Skeletal muscle satellite cell (primary cell): ENCODE measurements at regions not wholly inside any gene's neighbourhood (a gene's known extent, or its start where the extent isn't known, plus 50 kb on each side); places are given as distances from the start of the nearest gene placed in this dataset.
A peak's percentile ranks its signal among the peaks of the same experiment; 100 is the strongest.

ENCODE experiments used
- H3K27me3 ChIP-seq: 2 replicates; pipeline ENCODE4 v1.7.0; 2013; ENCODE audit warnings: low read length; ENCODE audit not compliant: control insufficient read depth, insufficient read depth
- H3K36me3 ChIP-seq: 2 replicates; pipeline ENCODE4 v1.7.0; 2013; ENCODE audit warnings: mild to moderate bottlenecking, control low read depth, low read length; ENCODE audit not compliant: insufficient read depth
- H3K4me1 ChIP-seq: 2 replicates; pipeline ENCODE4 v1.7.0; 2013; ENCODE audit warnings: low read length; ENCODE audit not compliant: control insufficient read depth, insufficient read depth
- H3K4me2 ChIP-seq: 2 replicates; pipeline ENCODE4 v1.7.0; 2013; ENCODE audit warnings: mild to moderate bottlenecking, low read length
- H3K4me3 ChIP-seq: 2 replicates; pipeline ENCODE4 v1.7.0; 2013; ENCODE audit warnings: low read length
- H3K9ac ChIP-seq: 2 replicates; pipeline ENCODE4 v1.7.0; 2013; ENCODE audit warnings: mild to moderate bottlenecking, low read depth, low read length, moderate library complexity
- H3K9me3 ChIP-seq: replicated peaks from 2 replicates; pipeline ENCODE4 v1.7.0; 2013; ENCODE audit warnings: mild to moderate bottlenecking, control low read depth, low read length

DNA sequence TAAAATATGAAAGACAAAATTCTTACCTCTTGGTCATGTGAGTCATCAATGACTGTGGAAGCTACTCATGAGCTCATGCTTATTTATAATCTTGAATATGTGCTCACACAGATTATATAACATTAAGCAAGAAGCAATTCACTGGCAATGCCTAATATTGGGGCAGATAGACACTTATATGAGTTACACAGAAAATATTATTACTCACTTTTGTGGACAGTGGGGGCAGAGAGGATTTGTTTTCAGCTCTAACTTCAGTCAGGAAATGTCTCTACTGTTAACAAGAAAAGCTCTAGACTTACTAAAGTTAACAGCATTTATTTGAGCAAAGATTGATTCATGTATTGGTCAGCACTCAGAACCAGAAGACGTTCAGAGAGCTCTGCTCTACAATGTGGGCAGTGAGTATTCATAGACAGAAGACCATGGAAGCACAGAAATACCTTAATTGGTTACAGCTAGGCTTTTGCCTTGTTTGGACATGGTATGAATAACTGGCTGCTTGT is 85.8 kb upstream of the AHI1 start:
- no peaks in the 10 kb centered on the region for H3K27me3 ChIP-seq
- no peaks in the 10 kb centered on the region for H3K36me3 ChIP-seq
- H3K9ac ChIP-seq, result no peak overlapping the region
- H3K4me1 ChIP-seq, result peaks cover 14% of the 10 kb centered on the region
- no peak overlapping the region for H3K4me3 ChIP-seq
- no peaks in the 10 kb centered on the region for H3K9me3 ChIP-seq
- H3K4me2 ChIP-seq, result peak overlapping the region; percentile 1

DNA sequence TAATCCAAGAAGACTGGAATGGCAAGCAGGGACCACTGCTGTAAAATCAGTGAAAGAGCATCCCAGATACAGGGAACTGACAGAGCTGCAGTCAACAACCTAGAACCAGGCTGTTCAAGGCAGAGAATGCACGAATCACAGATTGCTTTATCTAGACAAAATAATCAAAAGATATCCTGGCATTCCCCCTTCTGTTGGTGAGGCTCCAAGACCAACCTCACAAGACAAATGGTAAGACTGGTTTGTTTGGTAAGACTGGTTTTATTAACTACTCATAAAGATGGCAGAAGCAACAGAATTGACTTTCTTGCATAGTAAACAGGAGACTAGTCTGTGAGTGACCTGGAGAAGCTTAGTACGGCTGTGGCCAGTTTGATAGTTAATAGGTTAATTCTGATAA is 88.8 kb upstream of the AHI1 start:
- Histone ChIP-seq H3K4me2 (no peak overlapping the region), H3K4me1 (peaks cover 14% of the 10 kb centered on the region), H3K9me3 (no peaks in the 10 kb centered on the region), H3K9ac (no peak overlapping the region), H3K36me3 (no peaks in the 10 kb centered on the region), H3K27me3 (no peaks in the 10 kb centered on the region), H3K4me3 (no peak overlapping the region)

DNA sequence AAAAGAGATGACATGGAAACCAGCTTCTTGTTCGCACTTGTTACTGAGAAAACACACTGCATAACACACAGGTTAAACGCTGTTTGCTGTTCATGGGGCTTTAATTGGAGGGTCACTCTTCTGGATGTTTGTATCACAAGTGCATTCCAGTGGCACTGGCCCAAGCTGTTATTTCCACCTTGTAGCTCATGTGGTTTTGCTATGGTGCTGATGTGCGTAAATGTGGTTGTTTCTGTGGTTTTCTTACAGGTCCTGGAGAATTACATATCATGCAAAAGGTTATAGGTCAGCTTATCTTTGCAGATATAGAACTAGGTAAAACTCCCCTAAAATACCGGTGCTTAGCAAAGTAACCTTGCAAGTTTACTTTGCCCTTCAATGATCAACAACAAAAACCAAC is 89.3 kb upstream of the AHI1 start:
- H3K27me3 ChIP-seq, result no peaks in the 10 kb centered on the region
- peaks cover 14% of the 10 kb centered on the region for H3K4me1 ChIP-seq
- H3K9ac ChIP-seq, result no peak overlapping the region
- no peak overlapping the region for H3K4me3 ChIP-seq
- H3K4me2 ChIP-seq, result no peak overlapping the region
- no peaks in the 10 kb centered on the region for H3K9me3 ChIP-seq
- H3K36me3 ChIP-seq, result no peaks in the 10 kb centered on the region

DNA sequence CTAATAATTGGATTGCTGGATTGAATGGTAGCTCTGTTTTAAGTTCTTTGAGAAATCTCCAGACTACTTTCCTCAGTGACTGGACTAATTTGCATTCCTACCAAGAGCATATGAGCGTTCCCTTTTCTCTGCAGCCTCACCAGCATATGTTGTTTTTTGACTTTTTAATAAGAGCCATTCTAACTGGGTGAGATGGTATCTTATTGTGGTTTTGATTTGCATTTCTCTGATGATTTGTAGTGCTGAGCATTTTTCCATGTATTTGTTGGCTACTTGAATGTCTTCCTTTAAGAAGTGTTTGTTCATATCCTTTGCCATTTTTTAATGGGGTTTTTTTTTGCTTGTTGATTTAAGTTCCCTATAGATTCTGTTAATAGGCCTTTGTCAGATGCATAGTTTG is 94.7 kb upstream of the AHI1 start:
- no peak overlapping the region for H3K4me2 ChIP-seq
- no peak overlapping the region for H3K4me3 ChIP-seq
- H3K9ac ChIP-seq, result no peak overlapping the region
- no peaks in the 10 kb centered on the region for H3K9me3 ChIP-seq
- no peaks in the 10 kb centered on the region for H3K4me1 ChIP-seq
- H3K36me3 ChIP-seq, result no peaks in the 10 kb centered on the region
- no peaks in the 10 kb centered on the region for H3K27me3 ChIP-seq

DNA sequence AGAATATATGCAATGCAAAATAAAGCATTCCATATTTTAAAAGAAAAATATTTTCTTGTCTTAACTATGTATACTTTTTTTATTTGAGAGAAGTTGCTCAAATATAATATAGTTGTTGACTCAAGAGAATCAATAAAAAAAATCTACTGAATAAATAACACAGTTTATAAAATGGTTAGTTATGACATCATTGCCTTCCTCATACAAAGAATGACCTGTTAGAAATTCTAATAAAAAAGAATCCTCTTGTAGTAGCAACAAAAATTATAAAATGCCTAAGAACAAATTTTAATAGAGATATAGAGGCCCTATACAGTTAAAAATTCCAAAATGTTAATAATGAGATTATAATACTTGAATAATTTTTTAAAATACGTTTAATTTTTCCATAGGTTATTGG is 96.5 kb upstream of the AHI1 start:
- no peaks in the 10 kb centered on the region for H3K36me3 ChIP-seq
- no peak overlapping the region for H3K9ac ChIP-seq
- H3K4me1 ChIP-seq, result no peaks in the 10 kb centered on the region

DNA sequence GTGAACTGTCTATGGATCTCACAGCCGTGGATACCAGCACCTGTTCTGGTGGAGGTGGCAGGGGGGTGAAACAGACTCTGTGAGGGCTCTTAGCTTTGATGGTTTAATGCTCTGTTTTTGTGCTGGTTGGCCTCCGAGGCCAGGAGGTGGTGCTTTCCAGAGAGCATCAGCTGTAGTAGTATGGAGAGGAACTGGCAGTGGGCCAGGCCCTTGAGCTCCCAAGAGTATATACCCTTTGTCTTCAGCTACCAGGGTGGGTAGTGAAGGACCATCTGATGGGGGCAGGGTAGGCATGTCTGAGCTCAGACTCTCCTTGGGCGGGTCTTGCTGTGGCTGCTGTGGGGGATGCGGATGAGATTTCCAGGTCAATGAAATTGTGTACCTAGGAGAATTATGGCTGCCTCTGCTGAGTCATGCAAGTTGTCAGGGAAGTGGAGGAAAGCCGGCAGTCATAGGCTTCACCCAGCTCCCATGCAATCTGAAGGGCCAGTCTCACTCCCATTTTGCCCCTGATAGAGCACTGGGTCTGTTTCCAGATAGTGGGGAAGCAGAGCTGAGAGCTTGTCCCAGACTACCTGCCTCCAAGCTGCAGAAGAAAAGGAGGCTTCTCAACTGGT is 102.7 kb upstream of the AHI1 start:
- H3K36me3 ChIP-seq, result no peaks in the 10 kb centered on the region
- H3K27me3 ChIP-seq, result no peaks in the 10 kb centered on the region
- H3K9me3 ChIP-seq, result no peaks in the 10 kb centered on the region
- no peaks in the 10 kb centered on the region for H3K4me1 ChIP-seq
- H3K4me2 ChIP-seq, result no peak overlapping the region
- no peak overlapping the region for H3K4me3 ChIP-seq
- no peak overlapping the region for H3K9ac ChIP-seq

More for the DNA sequence above, 96.5 kb upstream of the AHI1 start:
- Histone ChIP-seq H3K27me3 (no peaks in the 10 kb centered on the region), H3K4me2 (no peak overlapping the region), H3K4me3 (no peak overlapping the region), H3K9me3 (no peaks in the 10 kb centered on the region)

DNA sequence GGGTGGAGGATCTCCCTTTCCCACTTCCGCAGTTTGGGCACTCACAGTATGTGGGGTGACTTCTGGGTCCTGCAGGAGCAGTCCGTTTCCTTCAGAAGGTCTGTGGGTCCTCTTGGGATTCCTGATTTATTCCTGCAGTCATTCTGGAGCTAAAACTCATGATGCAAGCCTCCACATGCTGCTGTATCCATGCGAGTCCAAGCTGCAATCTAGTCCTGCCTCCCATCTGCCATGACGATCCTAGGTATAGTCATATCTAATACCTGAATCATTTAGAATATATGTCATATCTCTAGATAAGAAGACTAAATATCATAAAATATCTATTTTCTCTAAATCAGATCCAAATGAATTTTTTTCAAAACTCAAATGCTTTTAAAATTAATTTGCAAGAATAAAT is 103.4 kb upstream of the AHI1 start:
- Histone ChIP-seq H3K4me3 (no peak overlapping the region), H3K9ac (no peak overlapping the region), H3K36me3 (no peaks in the 10 kb centered on the region), H3K9me3 (no peaks in the 10 kb centered on the region), H3K4me1 (no peaks in the 10 kb centered on the region), H3K4me2 (no peak overlapping the region), H3K27me3 (no peaks in the 10 kb centered on the region)

DNA sequence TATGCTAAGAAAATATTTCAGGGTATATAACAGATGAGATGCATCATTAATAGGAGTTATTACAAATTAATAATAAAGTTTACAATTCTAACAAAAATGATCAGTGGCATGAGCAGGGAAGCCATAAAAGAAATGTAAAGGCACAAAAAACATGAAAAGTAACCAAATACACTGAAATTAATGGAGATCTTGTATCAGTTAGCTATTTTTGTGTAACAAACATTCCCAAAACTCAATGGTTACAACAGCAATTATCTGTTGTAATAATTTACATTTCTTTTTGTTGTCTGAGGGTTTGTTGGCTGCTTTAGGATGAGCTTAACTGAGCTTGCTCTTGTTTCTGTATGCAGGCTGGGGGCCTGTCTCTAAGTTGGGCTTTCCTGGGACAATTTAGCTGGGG is 104.3 kb upstream of the AHI1 start:
- Histone ChIP-seq H3K4me3 (no peak overlapping the region), H3K27me3 (no peaks in the 10 kb centered on the region), H3K9me3 (no peaks in the 10 kb centered on the region), H3K9ac (no peak overlapping the region), H3K36me3 (no peaks in the 10 kb centered on the region), H3K4me2 (no peak overlapping the region), H3K4me1 (no peaks in the 10 kb centered on the region)

DNA sequence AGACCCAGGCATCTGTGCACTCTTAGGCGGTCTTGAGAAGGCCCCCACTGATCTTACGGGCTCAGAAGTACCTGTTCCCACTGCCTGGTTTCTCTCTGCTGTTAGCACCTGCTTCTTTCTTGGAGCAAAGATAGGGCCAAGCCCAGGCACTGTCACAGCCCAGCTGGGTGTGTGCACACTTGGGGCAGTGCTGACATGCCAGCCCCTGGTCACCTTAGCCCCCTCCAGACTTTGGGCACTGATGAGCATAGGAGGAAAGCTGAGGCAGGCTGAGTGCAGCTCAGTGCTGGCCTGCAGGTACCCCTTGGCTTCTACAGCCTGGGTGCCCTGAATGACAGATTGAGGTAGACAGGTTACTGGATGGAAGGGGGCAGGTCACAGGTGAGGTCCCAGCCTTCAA is 105.7 kb upstream of the AHI1 start:
- H3K4me1 ChIP-seq, result no peaks in the 10 kb centered on the region
- no peak overlapping the region for H3K9ac ChIP-seq
- H3K4me3 ChIP-seq, result no peak overlapping the region
- no peaks in the 10 kb centered on the region for H3K27me3 ChIP-seq
- H3K36me3 ChIP-seq, result no peaks in the 10 kb centered on the region
- no peak overlapping the region for H3K4me2 ChIP-seq
- H3K9me3 ChIP-seq, result no peaks in the 10 kb centered on the region

DNA sequence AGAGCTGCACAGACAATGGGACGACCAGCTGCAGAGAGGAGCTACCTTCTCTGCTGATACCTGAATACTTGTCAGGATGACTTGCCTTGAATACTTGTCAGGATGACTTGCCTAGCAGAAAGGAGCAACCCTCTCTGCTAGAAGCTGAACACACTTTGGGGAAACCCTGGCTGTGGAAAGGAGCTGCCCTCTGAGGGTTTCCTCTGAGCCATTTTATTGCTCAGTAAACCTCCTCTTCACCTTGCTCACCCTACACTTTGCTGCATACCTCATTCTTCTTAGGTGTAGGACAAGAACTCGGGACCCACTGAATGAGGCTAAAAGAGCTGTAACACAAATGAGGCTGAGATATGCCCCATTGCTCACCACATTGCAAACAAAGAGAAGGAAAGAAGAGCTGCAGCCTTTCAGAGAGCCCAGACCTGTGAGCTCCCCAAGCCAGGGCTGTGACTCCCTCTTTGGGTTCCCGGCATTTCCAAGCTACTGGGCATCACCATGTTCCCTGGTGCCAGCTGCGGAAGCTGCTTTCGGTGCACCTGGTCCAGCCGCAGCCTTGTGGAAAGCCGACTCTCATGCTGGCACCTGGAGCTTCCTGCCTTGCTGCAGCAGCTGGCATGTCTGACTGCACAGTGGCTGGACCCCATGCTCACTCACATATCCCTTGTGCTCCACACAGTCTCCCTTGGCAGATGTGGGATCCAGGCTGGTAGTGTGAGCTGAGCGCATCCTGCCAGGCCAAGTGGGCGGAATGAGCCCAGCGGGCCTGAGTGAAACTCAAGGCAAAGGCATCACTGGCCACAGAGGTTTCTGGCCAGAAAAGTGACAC is 106.7 kb upstream of the AHI1 start:
- no peak overlapping the region for H3K9ac ChIP-seq
- H3K36me3 ChIP-seq, result no peaks in the 10 kb centered on the region
- H3K4me1 ChIP-seq, result no peaks in the 10 kb centered on the region
- H3K4me3 ChIP-seq, result no peak overlapping the region
- no peaks in the 10 kb centered on the region for H3K27me3 ChIP-seq
- H3K9me3 ChIP-seq, result no peaks in the 10 kb centered on the region
- H3K4me2 ChIP-seq, result no peak overlapping the region

DNA sequence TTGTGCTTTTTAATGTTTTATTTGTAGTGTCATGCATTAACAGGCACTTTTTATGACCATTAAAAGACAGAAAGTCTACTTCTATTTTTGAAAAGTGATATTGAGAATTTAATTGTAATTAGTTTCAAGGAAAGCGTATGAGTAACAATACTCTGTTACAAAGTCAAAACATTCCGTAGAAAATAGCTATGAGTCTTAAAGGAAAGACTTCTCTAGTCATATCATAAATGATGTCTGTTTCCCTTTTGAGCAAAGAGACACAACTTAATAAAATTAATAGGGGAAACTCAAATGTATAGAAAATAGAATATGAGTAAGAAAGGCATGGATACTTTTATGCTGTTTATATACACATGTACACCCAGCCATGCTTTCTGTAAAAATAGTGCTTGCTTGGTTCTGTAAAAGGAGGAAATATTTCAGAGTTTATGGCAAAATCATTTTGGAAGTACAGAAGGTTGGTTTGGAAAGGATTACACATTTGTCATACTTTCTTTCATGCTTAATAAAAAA is 107.8 kb upstream of the AHI1 start:
- Histone ChIP-seq H3K36me3 (no peaks in the 10 kb centered on the region), H3K4me2 (no peak overlapping the region), H3K4me3 (no peak overlapping the region), H3K4me1 (no peaks in the 10 kb centered on the region), H3K27me3 (no peaks in the 10 kb centered on the region), H3K9ac (no peak overlapping the region), H3K9me3 (no peaks in the 10 kb centered on the region)

DNA sequence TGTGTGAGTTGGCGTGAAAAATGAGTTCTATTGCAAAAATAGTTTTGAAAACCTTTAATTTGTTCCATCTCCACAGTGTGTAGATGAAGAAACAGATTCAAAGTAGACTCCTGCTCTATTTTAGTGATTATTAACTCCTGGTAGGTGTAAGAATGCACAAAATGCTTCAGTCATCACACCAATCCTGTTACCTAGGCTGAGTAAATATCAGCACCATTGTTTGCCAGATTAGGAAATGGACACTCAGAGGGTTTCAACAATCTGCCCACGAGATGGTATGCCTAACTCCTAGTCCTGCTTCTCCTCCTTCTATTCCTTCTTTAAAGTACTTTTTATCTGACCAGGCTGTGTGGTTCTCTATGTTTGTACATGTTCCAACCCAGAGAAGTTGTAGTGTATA is 108.9 kb upstream of the AHI1 start:
- no peaks in the 10 kb centered on the region for H3K9me3 ChIP-seq
- H3K4me2 ChIP-seq, result no peak overlapping the region
- H3K36me3 ChIP-seq, result no peaks in the 10 kb centered on the region
- no peaks in the 10 kb centered on the region for H3K27me3 ChIP-seq
- no peak overlapping the region for H3K4me3 ChIP-seq
- H3K9ac ChIP-seq, result no peak overlapping the region
- H3K4me1 ChIP-seq, result no peaks in the 10 kb centered on the region
